ENCODE measurements at regions not wholly inside any gene's neighbourhood (a gene's known extent, or its start where the extent isn't known, plus 50 kb on each side); places are given as distances from the start of the nearest gene placed in this dataset.

- H3K27me3 Mint-ChIP-seq (ENCODE audit: low read depth) = no peaks in the 10 kb centered on the region
- H3K4me3 Mint-ChIP-seq = no peak overlapping the region
- H3K4me1 Mint-ChIP-seq (ENCODE audit: low read depth) = peaks cover 6% of the 10 kb centered on the region
- no peak overlapping the region for H3K27ac Mint-ChIP-seq
- peaks cover 12% of the 10 kb centered on the region for H3K9me3 Mint-ChIP-seq
- no peaks in the 10 kb centered on the region for H3K36me3 Mint-ChIP-seq (ENCODE audit: low read depth)
These were observed 411.4 kb downstream of the CCDC91 start for GRCh38 chr12:28601570-28602058.

- Mint-ChIP-seq H3K27ac (no peak overlapping the region), H3K27me3 (ENCODE audit: low read depth) (no peaks in the 10 kb centered on the region), H3K4me3 (no peak overlapping the region), H3K36me3 (ENCODE audit: low read depth) (no peaks in the 10 kb centered on the region), H3K9me3 (peaks cover 20% of the 10 kb centered on the region), H3K4me1 (ENCODE audit: low read depth) (peaks cover 6% of the 10 kb centered on the region)
These were observed 412.5 kb downstream of the CCDC91 start for GRCh38 chr12:28602786-28603185.

GRCh38 chr12:28603239-28603638, 413.0 kb downstream of the CCDC91 start:
- no peak overlapping the region for H3K4me3 Mint-ChIP-seq
- peaks cover 25% of the 10 kb centered on the region for H3K9me3 Mint-ChIP-seq
- H3K4me1 Mint-ChIP-seq (ENCODE audit: low read depth) = peaks cover 6% of the 10 kb centered on the region
- no peak overlapping the region for H3K27ac Mint-ChIP-seq
- H3K36me3 Mint-ChIP-seq (ENCODE audit: low read depth) = no peaks in the 10 kb centered on the region
- no peaks in the 10 kb centered on the region for H3K27me3 Mint-ChIP-seq (ENCODE audit: low read depth)

- peaks cover 29% of the 10 kb centered on the region for H3K9me3 Mint-ChIP-seq
- H3K4me3 Mint-ChIP-seq = no peak overlapping the region
- H3K27me3 Mint-ChIP-seq (ENCODE audit: low read depth) = no peaks in the 10 kb centered on the region
- peaks cover 6% of the 10 kb centered on the region for H3K4me1 Mint-ChIP-seq (ENCODE audit: low read depth)
- H3K27ac Mint-ChIP-seq = no peak overlapping the region
- no peaks in the 10 kb centered on the region for H3K36me3 Mint-ChIP-seq (ENCODE audit: low read depth)
These were observed 413.5 kb downstream of the CCDC91 start for GRCh38 chr12:28603801-28604200.

GRCh38 chr12:28604240-28604639, 414.0 kb downstream of the CCDC91 start:
- H3K4me1 Mint-ChIP-seq (ENCODE audit: low read depth) = peaks cover 6% of the 10 kb centered on the region
- H3K27me3 Mint-ChIP-seq (ENCODE audit: low read depth) = no peaks in the 10 kb centered on the region
- H3K4me3 Mint-ChIP-seq = no peak overlapping the region

GRCh38 chr12:28606967-28607557, 416.8 kb downstream of the CCDC91 start:
- H3K4me1 Mint-ChIP-seq (ENCODE audit: low read depth) = peaks cover 6% of the 10 kb centered on the region
- no peak overlapping the region for H3K4me3 Mint-ChIP-seq
- H3K27me3 Mint-ChIP-seq (ENCODE audit: low read depth) = peaks cover 4% of the 10 kb centered on the region
- no peak overlapping the region for H3K27ac Mint-ChIP-seq
- no peaks in the 10 kb centered on the region for H3K36me3 Mint-ChIP-seq (ENCODE audit: low read depth)
- peaks cover 29% of the 10 kb centered on the region for H3K9me3 Mint-ChIP-seq

More at GRCh38 chr12:28604240-28604639, 414.0 kb downstream of the CCDC91 start:
- Mint-ChIP-seq H3K36me3 (ENCODE audit: low read depth) (no peaks in the 10 kb centered on the region), H3K9me3 (peaks cover 29% of the 10 kb centered on the region), H3K27ac (no peak overlapping the region)

GRCh38 chr12:28610401-28611114, 420.3 kb downstream of the CCDC91 start:
- Mint-ChIP-seq H3K27ac (no peak overlapping the region), H3K4me1 (ENCODE audit: low read depth) (no peaks in the 10 kb centered on the region), H3K27me3 (ENCODE audit: low read depth) (peaks cover 4% of the 10 kb centered on the region), H3K9me3 (peaks cover 24% of the 10 kb centered on the region), H3K4me3 (no peak overlapping the region), H3K36me3 (ENCODE audit: low read depth) (no peaks in the 10 kb centered on the region)

GRCh38 chr12:28611115-28611435, 420.8 kb downstream of the CCDC91 start:
- Mint-ChIP-seq H3K27ac (no peak overlapping the region), H3K9me3 (peaks cover 23% of the 10 kb centered on the region), H3K4me3 (no peak overlapping the region), H3K4me1 (ENCODE audit: low read depth) (no peaks in the 10 kb centered on the region), H3K27me3 (ENCODE audit: low read depth) (peaks cover 4% of the 10 kb centered on the region), H3K36me3 (ENCODE audit: low read depth) (no peaks in the 10 kb centered on the region)

GRCh38 chr12:28611449-28611848, 421.2 kb downstream of the CCDC91 start:
- H3K4me3 Mint-ChIP-seq = no peak overlapping the region
- H3K27me3 Mint-ChIP-seq (ENCODE audit: low read depth) = peaks cover 4% of the 10 kb centered on the region
- no peaks in the 10 kb centered on the region for H3K4me1 Mint-ChIP-seq (ENCODE audit: low read depth)
- no peaks in the 10 kb centered on the region for H3K36me3 Mint-ChIP-seq (ENCODE audit: low read depth)
- H3K9me3 Mint-ChIP-seq = peaks cover 19% of the 10 kb centered on the region
- H3K27ac Mint-ChIP-seq = no peak overlapping the region

GRCh38 chr12:28618171-28618570, 427.9 kb downstream of the CCDC91 start:
- Mint-ChIP-seq H3K4me1 (ENCODE audit: low read depth) (no peaks in the 10 kb centered on the region), H3K27me3 (ENCODE audit: low read depth) (peaks cover 4% of the 10 kb centered on the region), H3K4me3 (no peak overlapping the region), H3K27ac (no peak overlapping the region), H3K36me3 (ENCODE audit: low read depth) (no peaks in the 10 kb centered on the region), H3K9me3 (no peaks in the 10 kb centered on the region)

GRCh38 chr12:28618772-28619171, 428.5 kb downstream of the CCDC91 start:
- H3K4me3 Mint-ChIP-seq = no peak overlapping the region
- H3K4me1 Mint-ChIP-seq (ENCODE audit: low read depth) = no peaks in the 10 kb centered on the region
- no peaks in the 10 kb centered on the region for H3K9me3 Mint-ChIP-seq
- H3K27me3 Mint-ChIP-seq (ENCODE audit: low read depth) = peaks cover 4% of the 10 kb centered on the region
- H3K36me3 Mint-ChIP-seq (ENCODE audit: low read depth) = no peaks in the 10 kb centered on the region
- H3K27ac Mint-ChIP-seq = no peak overlapping the region

- Mint-ChIP-seq H3K27ac (no peak overlapping the region), H3K4me3 (no peak overlapping the region), H3K27me3 (ENCODE audit: low read depth) (peaks cover 4% of the 10 kb centered on the region), H3K4me1 (ENCODE audit: low read depth) (no peaks in the 10 kb centered on the region), H3K36me3 (ENCODE audit: low read depth) (no peaks in the 10 kb centered on the region), H3K9me3 (no peaks in the 10 kb centered on the region)
These were observed 430.0 kb downstream of the CCDC91 start for GRCh38 chr12:28620281-28620680.

- Mint-ChIP-seq H3K27ac (no peak overlapping the region), H3K36me3 (ENCODE audit: low read depth) (no peaks in the 10 kb centered on the region), H3K9me3 (peaks cover 3% of the 10 kb centered on the region), H3K4me1 (ENCODE audit: low read depth) (no peaks in the 10 kb centered on the region), H3K27me3 (ENCODE audit: low read depth) (no peaks in the 10 kb centered on the region), H3K4me3 (no peak overlapping the region)
These were observed 432.1 kb downstream of the CCDC91 start for GRCh38 chr12:28622406-28622805.

- H3K27ac Mint-ChIP-seq = no peak overlapping the region
- H3K36me3 Mint-ChIP-seq (ENCODE audit: low read depth) = no peaks in the 10 kb centered on the region
- H3K4me1 Mint-ChIP-seq (ENCODE audit: low read depth) = no peaks in the 10 kb centered on the region
These were observed 436.2 kb downstream of the CCDC91 start for GRCh38 chr12:28626504-28626903.

GRCh38 chr12:28629691-28630090, 439.4 kb downstream of the CCDC91 start:
- H3K36me3 Mint-ChIP-seq (ENCODE audit: low read depth) = no peaks in the 10 kb centered on the region
- peaks cover 3% of the 10 kb centered on the region for H3K9me3 Mint-ChIP-seq
- H3K4me1 Mint-ChIP-seq (ENCODE audit: low read depth) = no peaks in the 10 kb centered on the region
- no peaks in the 10 kb centered on the region for H3K27me3 Mint-ChIP-seq (ENCODE audit: low read depth)
- H3K27ac Mint-ChIP-seq = no peak overlapping the region
- no peak overlapping the region for H3K4me3 Mint-ChIP-seq

More at GRCh38 chr12:28626504-28626903, 436.2 kb downstream of the CCDC91 start:
- Mint-ChIP-seq H3K27me3 (ENCODE audit: low read depth) (no peaks in the 10 kb centered on the region), H3K4me3 (no peak overlapping the region), H3K9me3 (peaks cover 3% of the 10 kb centered on the region)
